ENCODE measurements at regions not wholly inside any gene's neighbourhood (a gene's known extent, or its start where the extent isn't known, plus 50 kb on each side); places are given as distances from the start of the nearest gene placed in this dataset.

DNA sequence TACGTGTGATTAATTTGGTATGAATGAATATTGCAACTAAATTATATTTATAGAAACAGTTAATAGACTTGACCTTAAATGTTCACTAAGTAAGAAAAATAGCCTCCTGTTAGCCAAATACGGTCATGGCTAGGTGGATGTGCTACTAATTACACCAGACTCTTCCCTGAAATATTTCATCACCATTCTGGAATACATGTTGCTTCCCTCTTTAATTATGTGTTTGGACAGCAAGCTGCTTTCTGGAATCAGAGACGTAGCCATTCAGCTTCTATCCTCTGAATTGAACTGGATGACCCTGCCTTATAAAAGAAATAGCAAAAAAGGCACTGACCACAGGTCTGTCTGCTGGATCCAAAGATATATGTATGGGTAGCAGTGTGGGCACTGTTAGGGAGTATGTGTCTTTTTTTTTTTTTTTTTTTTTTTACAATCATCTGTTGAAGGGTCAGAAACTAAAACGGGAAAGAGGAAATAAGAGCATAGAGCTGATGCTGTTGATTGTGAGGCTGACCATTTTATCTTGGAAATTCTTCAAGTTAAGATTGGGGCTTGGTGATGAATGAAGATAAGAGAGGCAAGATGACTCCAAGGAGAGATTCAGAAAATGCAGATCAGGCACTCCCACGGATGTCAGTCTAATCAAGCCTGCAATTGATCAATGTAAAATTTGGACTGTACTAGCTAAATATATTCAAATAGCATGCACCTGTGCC, 283.2 kb upstream of the HSF2 start:
- TF ChIP-seq GATA2 (IDR thresholded peaks at IDR 0.05; ENCODE audit: low read depth, low read length) (no peak), GATA3 (IDR thresholded peaks at IDR 0.05; ENCODE audit: low read depth, low read length) (no peak)

All from SH-SY5Y (cell line).